ENCODE measurements at regions not wholly inside any gene's neighbourhood (a gene's known extent, or its start where the extent isn't known, plus 50 kb on each side); places are given as distances from the start of the nearest gene placed in this dataset.

DNA sequence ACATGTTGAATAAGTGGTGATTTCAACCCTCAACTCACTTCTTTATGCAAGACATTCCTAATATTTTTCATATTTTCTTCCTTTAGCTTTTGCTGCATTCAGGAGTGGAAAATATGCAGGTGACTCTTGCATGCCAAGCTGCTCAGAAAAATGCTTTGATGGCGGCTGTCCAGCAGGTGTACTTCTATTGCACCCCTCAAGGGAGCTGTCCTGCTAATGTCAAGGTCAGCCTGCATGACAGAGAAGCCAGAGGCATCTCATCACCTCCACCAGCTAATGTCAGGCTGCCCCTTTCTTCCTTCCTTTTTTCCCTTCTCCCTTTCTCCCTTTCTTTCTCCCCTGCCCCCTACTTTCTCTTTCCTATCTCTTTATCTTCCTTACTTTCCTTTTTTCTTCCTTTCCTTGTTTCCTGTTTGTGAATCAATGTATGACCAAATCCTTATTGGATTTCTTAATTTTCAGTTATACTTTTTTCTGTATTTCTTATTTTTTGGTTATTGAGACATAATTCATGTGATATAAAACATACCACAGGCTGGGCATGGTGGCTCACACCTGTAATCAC lies 112.2 kb downstream of the CD164 start:
- Mint-ChIP-seq H3K9me3 (peaks cover 22% of the 10 kb centered on the region), H3K27me3 (ENCODE audit: insufficient read depth, low read depth, poor library complexity) (no peaks in the 10 kb centered on the region), H3K27ac (no peak overlapping the region), H3K4me3 (no peak overlapping the region), H3K36me3 (ENCODE audit: low read depth) (peaks cover 29% of the 10 kb centered on the region), H3K4me1 (peaks cover 6% of the 10 kb centered on the region; the same call in 2 of the 3 replicates)
- TF ChIP-seq ZNF114 (CRISPR knock-in tag; IDR thresholded peaks at IDR 0.05) (no peak), POLR2AphosphoS5 (IDR thresholded peaks at IDR 0.05; ENCODE audit: low read depth) (no peak), EZH2 (IDR thresholded peaks at IDR 0.05; ENCODE audit: low read depth, unreplicated experiment) (no peak), ZNF462 (CRISPR knock-in tag; IDR thresholded peaks at IDR 0.05) (no peak), JUNB (IDR thresholded peaks at IDR 0.05; ENCODE audit: unreplicated experiment) (no peak), EZH2phosphoT487 (IDR thresholded peaks at IDR 0.05; ENCODE audit: unreplicated experiment) (no peak), NANOG (IDR thresholded peaks at IDR 0.05; ENCODE audit: borderline replicate concordance) (no peak), STAT1 (IDR thresholded peaks at IDR 0.05; ENCODE audit: unreplicated experiment) (no peak), ZNF331 (CRISPR knock-in tag; IDR thresholded peaks at IDR 0.05; ENCODE audit: low read depth) (no peak), CREB1 (CRISPR knock-in tag; IDR thresholded peaks at IDR 0.05; ENCODE audit: low read depth) (no peak), CTCF (conservative IDR thresholded peaks at IDR 0.05; ENCODE audit: low read depth in 2 of 2) (no peak), REST (IDR thresholded peaks at IDR 0.05; ENCODE audit: unreplicated experiment) (no peak)
- TF ChIP-seq, protein P1, sequence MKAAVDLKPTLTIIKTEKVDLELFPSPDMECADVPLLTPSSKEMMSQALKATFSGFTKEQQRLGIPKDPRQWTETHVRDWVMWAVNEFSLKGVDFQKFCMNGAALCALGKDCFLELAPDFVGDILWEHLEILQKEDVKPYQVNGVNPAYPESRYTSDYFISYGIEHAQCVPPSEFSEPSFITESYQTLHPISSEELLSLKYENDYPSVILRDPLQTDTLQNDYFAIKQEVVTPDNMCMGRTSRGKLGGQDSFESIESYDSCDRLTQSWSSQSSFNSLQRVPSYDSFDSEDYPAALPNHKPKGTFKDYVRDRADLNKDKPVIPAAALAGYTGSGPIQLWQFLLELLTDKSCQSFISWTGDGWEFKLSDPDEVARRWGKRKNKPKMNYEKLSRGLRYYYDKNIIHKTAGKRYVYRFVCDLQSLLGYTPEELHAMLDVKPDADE (IDR thresholded peaks at IDR 0.05): no peak
- no peak for DNase-seq (ENCODE audit: low spot score)
- no peaks in the 10 kb centered on the region for H4K20me1 ChIP-seq (replicated peaks; ENCODE audit: insufficient read depth)
- H3K27ac ChIP-seq (ENCODE audit: low read depth): no peak overlapping the region
- H3K4me2 ChIP-seq: no peak overlapping the region
- H3K36me3 ChIP-seq (ENCODE audit: insufficient read depth): peaks cover 10% of the 10 kb centered on the region; the same call in 1 of the 2 replicates
- no peaks in the 10 kb centered on the region for H3K79me2 ChIP-seq (replicated peaks; ENCODE audit: insufficient read depth)
- H3K4me1 ChIP-seq (ENCODE audit: insufficient read depth): no peaks in the 10 kb centered on the region
- H2AFZ ChIP-seq: no peak overlapping the region
- H3F3A ChIP-seq (replicated peaks; ENCODE audit: low read depth): no peaks in the 10 kb centered on the region
- no peaks in the 10 kb centered on the region for H3K27me3 ChIP-seq (ENCODE audit: insufficient read depth)
- no peak for ATAC-seq
- H3K4me3 ChIP-seq: no peak overlapping the region
- H3K9me2 ChIP-seq (ENCODE audit: insufficient read depth): peaks cover 13% of the 10 kb centered on the region
